ENCODE measurements at regions not wholly inside any gene's neighbourhood (a gene's known extent, or its start where the extent isn't known, plus 50 kb on each side); places are given as distances from the start of the nearest gene placed in this dataset.
"Not testable (repeated sequence)": the region's sequence is repeated elsewhere in the genome, so short reads cannot be mapped to it uniquely, and the experiment has no call there.

DNA sequence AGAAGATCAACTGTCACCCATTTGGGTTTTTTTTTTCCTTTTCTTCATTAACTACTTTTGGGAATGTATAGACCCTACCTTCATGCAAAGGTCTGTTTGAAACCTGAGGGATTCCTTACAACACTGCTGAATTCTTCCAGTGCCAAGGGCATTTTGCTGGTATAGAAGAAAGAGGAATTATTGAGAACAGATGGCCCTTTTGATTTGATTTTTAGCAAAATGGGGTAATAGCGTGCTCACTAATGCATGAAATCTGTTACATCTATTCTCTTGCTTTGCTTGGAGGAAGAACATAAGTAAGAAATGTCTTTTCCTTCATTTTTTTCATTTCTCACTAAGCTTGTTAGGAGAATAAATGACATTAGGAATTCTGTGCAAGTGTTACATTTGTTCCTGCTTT, 501.9 kb downstream of the TMEM135 start:
- DNase-seq (ENCODE audit: low read depth): no peak

DNA sequence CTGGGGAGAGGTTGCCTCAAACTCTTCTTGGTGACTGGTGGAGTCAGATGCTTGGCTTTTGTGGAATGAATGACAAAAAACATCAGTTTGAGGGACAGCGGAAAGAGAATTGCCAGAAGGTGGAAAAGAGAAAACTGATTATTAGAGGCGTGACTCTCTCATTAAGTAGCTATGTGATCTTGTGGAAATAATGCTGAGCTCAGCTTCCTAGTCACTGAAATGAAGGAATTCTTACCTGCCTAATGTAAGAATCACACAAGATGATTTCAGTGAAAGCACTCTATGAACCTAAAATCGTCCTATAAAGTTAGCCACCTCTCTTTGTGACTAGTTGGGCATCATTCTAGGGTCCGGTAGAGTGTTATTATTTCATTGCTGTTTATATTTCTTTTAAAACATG, 498.8 kb downstream of the TMEM135 start:
- no peak for DNase-seq (ENCODE audit: low read depth)

DNA sequence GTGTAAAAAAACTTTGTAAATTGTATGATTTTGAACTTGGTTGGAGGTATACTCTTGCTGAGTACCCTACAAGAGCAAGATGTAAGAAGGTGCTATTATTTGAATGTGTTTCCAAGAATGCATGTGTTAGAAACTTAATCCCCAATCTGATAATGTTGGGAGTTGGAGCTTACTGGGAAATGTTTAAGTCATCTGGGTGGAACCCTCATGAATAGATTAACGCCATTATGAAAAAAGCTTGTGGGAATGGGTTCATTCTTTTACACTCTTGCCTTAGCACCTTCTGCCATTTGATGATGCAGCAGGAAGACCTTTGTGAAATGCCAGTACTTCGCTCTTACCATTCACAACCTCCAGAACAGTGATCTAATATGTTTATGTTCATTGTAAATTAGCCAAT, 498.3 kb downstream of the TMEM135 start:
- DNase-seq (ENCODE audit: low read depth): no peak

DNA sequence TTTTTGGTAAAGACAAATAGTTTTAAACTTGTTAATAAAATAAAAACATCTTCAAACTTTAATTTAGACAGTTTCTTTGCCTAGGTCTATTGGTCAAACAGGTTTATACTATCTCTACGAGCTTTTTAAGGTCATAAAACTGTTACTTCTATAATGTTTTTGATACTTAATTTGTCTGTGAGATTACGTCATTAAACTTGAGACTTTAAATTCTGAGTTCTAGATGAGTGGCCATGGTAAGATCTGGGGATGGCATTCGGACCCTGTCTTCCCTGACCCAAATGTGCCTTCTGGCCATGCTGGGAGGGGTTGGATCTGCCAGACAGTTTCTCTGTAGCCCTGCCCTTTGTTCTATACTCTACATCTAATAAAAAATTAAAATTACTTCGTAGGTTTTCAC, 497.8 kb downstream of the TMEM135 start:
- no peak for DNase-seq (ENCODE audit: low read depth)

DNA sequence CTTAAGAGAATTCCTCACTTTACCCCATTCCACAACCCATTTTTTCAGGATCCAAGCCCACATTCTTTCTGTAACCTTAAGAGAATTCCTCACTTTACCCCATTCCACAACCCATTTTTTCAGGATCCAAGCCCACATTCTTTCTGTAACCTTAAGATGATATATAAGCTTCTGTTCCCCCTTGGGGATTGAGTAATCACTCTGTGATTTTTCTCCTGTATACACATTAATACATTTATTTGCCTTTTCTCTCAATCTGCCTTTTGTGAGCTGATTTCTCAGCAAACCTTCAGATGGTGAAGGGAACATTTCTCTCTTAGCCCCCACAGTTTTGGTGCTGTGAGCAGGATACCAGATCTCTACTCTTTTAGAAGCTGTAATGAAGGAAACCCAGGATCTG, 494.1 kb downstream of the TMEM135 start:
- DNase-seq (ENCODE audit: low read depth): not testable (repeated sequence)

DNA sequence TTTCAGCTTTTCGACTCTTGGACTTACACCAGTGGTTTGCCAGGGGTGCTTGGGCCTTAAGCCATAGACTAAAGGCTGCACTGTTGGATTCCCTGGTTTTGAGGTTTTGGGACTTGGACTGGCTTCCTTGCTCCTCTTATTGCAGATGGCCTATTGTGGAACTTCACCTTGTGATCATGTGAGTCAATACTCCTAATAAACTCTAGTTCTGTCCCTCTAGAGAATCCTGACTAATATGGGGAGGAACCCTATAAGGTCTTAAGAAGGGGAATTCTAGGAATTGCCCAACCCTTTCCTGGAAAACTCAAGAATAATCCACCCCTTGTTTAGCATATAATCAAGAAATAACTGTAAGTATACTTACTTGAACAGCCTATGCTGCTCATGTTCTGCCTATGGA, 491.8 kb downstream of the TMEM135 start:
- DNase-seq (ENCODE audit: low read depth): no peak

DNA sequence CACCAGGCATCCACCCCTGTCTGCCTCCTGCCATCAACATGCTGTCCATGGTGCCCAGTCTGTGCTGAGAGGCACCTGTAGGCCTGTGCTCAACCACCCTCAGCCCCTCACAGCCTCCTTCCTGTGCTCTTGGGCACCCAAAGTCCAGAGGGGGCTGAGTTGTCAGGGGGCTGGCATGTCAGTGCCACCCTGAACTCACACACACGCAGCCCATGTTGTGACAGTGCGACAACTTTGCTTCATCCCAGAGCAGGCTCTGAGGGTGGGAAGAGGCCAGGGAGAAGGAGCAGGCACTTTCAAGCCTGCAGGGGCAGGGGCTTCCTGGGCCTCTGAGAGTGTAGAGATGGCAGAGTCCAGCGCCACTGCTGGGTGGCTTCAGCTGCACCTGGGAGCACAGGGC, 491.0 kb downstream of the TMEM135 start:
- no peak for DNase-seq (ENCODE audit: low read depth)

DNA sequence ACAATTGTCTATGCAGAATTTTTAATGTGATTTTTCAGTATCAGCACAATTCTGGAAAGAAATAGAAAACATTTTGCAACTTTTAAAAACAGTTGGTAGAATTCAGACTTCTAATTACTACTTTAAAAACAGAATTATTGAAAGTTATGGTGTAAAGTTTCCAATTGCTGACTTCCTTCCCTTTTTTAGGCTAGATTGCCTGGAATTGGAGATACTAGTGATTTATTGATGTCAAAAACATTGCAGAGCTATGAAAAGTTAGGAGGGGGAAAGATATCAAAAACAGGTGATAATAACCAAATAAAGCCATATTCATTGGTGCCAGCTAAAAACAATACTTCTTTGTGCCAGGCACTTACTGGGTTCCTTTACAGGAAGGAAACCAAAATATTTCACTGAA, 485.5 kb downstream of the TMEM135 start:
- DNase-seq (ENCODE audit: low read depth): no peak

DNA sequence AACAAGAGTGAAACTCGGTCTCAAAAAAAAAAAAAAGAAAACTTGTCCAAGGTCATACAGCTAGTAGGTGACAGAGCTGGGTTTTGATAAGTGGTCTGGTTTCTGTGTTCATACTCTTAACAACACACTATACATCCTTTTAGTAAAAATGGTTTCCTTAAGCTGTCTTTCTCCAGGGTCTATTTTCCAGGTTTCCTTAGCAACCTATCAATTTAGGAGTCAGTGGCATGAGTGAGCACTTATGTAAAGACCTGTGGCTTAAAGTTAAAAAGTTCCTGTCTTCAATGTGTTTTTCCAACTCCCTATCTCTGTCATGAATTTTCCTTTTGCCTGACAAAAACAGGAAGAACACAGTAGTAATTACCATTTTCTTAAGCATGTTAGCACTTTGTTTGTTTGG, 480.5 kb downstream of the TMEM135 start:
- DNase-seq (ENCODE audit: low read depth): no peak

DNA sequence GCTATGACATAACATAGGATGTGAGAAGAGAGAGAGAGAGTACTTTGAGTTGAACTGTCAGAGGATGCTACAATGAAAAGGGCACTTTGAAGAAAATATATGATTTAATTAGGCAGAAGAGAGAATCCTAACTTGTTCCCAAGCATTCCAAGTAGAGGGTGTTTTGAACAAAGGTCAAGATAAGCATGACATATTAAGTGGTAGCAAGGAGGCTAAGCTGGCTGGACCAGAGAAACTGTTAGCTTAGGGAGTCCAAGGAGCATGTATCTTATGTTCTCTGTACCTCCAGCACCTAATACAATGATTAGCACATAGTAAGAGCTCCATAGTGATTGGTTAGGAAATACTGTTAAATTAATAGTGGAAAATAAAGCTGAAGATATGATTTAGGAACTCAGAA, 479.6 kb downstream of the TMEM135 start:
- DNase-seq (ENCODE audit: low read depth): no peak

DNA sequence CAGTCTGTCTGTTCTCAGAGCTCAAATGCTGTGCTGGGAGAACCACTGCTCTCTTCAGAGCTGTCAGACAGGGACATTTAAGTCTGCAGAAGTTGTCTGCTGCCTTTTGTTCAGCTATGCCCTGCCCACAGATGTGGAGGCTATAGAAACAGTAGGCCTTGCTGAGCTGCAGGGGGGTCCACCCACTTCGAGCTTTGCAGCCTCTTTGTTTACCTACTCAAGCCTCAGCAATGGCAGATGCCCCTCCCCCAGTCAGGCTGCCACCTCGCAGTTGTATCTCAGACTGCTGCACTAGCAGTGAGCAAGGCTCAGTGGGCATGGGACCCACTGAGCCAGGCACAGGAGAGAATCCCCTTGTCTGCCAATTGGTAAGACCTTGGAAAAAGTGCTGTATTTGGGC, 470.0 kb downstream of the TMEM135 start:
- DNase-seq (ENCODE audit: low read depth): not testable (repeated sequence)

DNA sequence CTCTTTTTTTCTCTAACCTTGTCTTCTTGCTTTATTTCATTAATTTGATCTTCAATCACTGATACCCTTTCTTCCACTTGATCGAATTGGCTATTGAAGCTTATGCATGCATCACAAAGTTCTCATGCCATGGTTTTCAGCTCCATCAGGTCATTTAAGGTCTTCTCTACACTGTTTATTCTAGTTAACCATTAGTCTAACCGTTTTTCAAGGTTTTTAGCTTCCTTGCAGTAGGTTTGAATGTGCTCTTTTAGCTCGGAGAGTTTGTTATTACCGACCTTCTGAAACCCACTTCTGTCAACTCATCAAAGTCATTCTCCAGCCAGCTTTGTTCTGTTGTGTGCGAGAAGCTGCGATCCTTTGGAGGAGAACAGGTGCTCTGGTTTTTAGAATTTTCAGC, 469.2 kb downstream of the TMEM135 start:
- not testable (repeated sequence) for DNase-seq (ENCODE audit: low read depth)

DNA sequence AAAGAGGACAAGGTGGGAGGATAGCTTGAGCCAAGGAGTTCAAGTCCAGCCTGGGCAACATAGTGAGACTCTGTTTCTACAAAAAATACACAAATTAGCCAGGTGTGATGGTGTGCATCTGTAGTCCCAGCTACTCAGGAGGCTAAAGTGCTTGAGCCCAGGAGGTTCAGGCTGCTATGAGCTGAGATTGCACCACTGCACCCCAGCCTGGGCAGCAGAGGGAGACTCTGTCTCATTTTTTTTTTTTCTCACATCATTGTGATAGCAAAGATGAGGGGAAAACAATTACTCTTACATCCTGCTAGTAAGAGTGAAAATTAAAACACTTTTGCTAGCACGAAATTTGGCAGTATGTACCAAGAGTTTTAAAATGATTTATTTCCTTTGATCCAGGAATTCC, 463.7 kb downstream of the TMEM135 start:
- DNase-seq (ENCODE audit: low read depth): no peak

DNA sequence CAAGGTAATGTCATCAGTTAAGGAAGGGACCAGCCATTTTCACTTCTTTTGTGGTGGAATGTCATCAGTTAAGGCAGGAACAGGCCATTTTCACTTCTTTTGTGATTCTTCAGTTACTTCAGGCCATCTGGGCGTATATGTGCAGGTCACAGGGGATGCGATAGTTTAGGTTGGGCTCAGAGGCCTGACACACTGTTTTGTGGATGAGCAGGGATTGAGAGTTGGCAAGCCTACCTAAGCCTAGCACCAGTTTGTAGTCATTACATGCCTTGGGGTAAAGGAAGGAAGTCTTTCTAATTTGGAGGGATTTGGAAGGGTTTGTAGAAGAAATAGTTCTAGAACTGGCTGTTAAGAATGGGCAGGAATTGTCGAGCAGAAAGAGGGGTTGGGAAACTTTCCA, 457.2 kb downstream of the TMEM135 start:
- DNase-seq (ENCODE audit: low read depth): not testable (repeated sequence)

DNA sequence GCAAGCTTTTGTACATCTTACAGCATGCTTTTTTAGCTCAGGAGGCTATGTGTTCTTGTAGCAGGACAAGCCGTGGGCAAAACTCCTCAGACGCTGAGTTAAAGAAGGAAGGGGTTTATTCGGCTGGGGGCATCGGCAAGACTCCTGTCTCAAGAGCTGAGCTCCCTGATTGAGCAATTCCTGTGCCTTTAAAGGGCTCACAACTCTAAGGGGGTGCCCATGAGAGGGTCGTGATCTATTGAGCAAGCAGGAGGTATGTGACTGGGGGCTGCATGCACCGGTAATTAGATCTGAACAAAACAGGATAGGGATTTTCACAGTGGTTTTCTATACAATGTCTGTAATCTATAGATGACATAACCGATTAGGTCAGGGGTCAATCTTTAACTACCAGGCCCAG, 456.3 kb downstream of the TMEM135 start:
- not testable (repeated sequence) for DNase-seq (ENCODE audit: low read depth)

DNA sequence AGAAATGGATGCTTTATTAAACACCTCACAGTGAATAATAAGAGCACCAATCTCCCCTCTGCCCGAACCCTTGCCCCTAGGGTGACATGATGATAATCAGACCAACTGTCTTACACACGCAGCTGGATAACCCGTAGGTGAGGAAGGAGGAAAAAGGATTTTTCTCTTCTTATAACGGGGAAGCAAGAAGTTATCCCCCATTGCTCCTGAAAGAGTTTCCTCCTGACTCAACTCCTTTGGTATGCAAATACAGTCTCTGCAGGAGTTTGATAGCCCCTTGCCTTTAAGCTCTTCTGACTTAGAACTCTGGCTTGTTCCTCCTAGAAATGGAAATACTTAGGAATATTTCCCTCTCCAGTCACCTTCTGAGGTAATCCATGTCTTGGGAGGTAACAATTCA, 455.8 kb downstream of the TMEM135 start:
- DNase-seq (ENCODE audit: low read depth): no peak

DNA sequence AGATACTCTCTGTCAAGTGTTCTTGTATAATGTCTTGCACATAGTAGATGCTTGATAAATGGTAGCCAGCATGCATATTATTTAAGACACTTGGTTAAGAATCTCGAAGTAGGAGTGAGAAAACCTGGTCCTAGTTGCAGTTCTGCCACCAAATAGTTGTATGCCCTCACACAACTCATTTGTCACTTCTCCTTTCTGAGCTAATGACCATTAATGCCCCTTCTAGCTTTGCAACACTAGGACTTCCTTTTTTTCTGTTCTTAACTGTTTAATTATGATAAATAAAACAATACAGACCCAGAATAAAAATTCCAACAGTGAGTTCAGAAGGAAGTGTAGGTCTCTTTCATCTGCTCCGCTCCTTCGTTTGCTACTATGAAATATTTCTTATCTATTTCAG, 453.6 kb downstream of the TMEM135 start:
- no peak for DNase-seq (ENCODE audit: low read depth)

DNA sequence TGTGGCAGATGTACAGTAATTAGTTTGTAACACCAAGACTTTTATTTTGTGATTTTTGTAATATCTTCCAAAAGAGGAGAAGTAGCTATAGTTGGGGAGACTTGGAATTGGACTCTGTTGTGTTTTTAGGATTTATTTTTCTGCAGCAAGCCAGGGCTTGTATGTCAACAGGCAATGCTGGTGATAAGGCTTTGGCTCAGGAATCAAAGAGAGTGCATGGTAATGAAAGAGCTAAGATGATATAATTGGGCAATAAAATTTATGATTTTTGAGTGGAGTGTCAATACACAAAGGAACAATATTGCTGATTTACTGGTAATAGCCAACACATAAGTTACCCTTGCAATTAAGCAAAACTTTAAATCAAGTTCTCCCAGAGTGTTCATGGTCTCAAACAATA, 452.9 kb downstream of the TMEM135 start:
- DNase-seq (ENCODE audit: low read depth): no peak

DNA sequence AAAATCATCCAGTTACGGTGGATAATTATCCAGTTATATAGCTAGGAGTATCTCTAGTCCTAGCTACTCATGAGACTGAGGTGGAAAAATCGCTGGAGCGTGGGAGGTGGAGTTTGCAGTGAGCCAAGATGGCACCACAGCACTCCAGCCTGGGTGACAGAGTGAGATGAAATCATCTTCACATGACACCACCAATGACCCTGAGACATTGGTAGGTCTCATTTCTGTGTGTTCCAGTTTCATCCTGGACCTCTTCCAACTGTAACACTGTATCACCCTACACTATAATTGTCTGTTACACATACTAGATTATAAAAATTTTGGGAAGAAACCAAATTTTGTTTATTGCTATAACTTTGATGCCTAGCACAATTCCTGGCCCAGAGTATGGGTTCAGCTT, 446.8 kb downstream of the TMEM135 start:
- no peak for DNase-seq (ENCODE audit: low read depth)

DNA sequence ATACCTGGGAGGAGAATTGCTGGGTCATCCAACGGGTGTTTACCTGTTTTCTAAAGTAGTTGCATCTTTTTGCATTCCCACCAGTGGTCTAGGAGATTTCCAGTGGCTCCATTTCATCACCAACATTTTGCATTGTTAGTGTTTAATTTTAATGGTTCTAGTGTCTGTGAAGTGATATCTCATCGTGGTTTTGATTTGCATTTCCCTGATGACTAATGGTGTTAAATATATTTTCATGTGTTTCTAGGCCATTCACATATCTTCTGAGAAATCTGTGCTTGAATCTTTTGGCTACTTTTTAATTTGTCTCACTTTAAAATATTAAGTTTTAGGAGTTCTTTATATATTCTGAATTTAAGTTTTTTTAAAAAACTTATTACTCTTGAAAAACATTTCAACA, 439.6 kb downstream of the TMEM135 start:
- DNase-seq (ENCODE audit: low read depth): no peak

DNA sequence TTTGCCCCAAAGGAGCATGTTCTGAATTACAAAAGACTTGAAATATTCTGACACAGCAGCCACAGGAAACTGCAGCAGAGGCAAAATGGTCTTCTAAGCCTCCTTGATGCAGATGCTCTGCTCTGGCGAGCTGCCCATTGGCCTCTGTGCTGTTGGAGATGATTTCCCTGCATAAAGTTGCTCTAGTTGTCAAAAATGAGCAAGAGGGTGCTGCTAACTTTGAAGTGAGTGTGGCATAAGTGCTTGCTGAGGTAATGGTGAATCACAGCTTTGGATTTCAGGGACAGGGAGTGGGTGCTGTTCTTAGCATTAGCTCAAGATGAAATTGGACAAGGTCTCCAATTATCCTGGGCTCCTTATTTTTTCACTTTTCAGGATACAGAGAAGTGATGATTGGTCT, 435.4 kb downstream of the TMEM135 start:
- DNase-seq (ENCODE audit: low read depth): no peak

DNA sequence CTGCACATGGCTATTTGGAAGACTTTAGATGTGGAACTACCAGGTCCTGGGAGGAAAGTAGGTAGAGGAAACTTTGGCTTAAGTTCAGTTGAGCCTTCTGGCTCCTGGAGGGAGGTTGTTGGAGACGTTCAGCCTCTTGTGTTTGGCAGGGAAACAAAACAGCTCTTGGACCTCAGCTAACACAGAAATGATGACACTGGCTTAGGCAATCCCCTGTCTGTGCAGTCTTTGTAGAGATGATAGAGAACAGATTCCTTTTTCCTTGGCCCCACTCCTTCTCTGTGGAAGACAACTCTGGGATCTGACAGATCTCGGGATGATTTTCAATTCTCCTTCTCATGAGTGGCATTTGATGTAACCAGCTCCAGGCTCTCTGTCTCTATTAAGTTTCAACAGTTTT, 428.5 kb downstream of the TMEM135 start:
- DNase-seq (ENCODE audit: low read depth): no peak

DNA sequence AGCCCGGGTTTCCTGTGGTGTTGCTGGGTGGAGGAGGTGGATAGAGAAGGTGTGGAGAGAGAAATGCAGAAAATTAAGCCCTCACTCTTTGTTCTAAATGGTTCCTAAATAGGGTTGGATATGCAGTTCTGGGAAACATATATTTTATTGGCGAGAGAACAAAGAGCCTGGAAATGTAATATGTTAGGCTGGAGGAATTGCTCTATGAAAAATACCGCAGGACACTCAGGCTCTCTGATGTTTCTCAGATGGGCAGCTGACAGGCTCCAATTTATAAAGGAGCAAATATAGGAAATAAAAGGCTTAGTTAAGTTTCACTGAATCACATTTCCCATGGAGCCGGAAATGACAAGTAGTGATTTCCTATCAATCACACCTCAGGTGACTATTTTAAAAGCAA, 428.0 kb downstream of the TMEM135 start:
- DNase-seq (ENCODE audit: low read depth): no peak

DNA sequence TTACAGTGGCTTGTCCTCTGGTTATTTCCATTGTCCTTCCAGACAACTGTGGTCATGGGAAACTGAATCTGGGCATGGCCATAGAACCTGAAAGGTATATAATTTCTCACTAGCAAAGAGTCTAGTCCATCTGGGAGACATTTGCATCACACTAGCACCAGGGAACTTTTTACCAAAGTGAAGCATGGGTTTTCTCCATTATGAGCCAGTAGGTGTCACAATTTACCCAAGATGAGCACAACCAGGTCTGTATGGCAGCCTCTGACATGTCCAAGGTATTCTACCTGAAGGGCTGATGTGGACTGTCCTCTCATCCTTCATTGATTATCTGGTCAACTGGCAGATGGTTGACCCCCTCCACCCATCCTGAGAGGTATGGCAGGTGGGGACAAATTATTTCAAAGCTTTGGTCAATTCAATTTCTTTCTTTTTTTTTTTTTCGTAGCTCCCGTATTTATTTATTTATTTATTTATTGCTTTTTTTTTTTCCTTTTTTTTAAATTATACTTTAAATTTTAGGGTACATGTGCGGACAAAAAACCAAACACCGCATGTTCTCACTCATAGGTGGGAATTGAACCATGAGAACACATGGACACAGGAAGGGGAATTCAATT, 425.9 kb downstream of the TMEM135 start:
- no peak for DNase-seq (ENCODE audit: low read depth)

DNA sequence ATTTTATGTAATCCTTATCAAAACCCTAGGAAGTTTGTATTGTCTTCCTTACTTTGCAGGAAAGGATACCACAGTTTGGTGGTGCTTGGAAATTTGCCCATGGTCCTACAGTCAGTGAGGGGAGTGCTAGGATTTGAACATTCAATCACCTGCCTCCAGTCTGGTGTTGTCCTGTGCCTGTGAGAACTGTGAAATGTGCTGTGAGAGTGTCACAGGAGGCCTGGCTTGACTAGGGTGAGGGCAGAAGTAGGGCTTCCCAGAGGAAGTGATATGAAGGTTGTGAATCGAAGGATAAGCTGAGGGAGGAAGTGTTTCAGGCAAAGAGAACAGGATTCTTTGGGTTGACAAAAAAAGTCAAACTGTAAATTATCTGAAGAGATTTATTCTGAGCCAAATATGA, 424.4 kb downstream of the TMEM135 start:
- no peak for DNase-seq (ENCODE audit: low read depth)
